Breast epithelium (tissue), 3 donors: ENCODE measurements at regions not wholly inside any gene's neighbourhood (a gene's known extent, or its start where the extent isn't known, plus 50 kb on each side); places are given as distances from the start of the nearest gene placed in this dataset.

Experiments used
- POLR2A ChIP-seq: fragments of 450-650 bp; IDR thresholded peaks from one replicate; pipeline ENCODE4 v1.6.1; 2016; ENCODE audit warnings: antibody characterized with exemption, mild to moderate bottlenecking, moderate library complexity
- POLR2AphosphoS5 ChIP-seq, 3 donors: sonication (generic); formaldehyde crosslinking; IDR thresholded peaks; one replicate each; pipeline ENCODE4 v1.6.1; 2017; ENCODE audit warnings: antibody characterized with exemption in 3 of 3
- TF ChIP-seq, protein P1 (sequence below), 3 donors: fragments of 450-650 bp; IDR thresholded peaks; one replicate each; pipeline ENCODE4 v1.5.1; 2016 to 2017; ENCODE audit warnings: antibody characterized with exemption in 3 of 3, mild to moderate bottlenecking in 3 of 3, moderate library complexity in 3 of 3

DNA sequence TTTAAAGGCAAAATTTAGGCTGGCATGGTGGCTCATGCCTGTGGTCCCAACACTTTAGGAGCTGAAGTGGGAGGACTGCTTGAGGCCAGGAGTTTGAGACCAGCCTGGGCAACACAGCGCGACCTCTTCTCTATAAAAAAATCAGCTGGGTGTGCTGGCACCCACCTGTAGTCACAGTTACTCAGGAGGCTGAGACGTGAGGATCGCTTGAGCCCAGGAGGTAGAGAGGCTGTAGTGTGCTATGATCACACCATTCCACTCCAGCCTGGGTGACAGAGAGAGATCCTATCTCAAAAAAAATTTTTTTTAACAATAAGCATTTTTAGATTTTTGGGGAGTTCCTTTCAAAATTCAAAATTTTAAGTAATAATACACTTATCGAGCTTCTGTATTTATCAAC lies 63.3 kb downstream of the SPATA31C2 start:
- TF ChIP-seq POLR2A: no peak
- TF ChIP-seq, protein P1, sequence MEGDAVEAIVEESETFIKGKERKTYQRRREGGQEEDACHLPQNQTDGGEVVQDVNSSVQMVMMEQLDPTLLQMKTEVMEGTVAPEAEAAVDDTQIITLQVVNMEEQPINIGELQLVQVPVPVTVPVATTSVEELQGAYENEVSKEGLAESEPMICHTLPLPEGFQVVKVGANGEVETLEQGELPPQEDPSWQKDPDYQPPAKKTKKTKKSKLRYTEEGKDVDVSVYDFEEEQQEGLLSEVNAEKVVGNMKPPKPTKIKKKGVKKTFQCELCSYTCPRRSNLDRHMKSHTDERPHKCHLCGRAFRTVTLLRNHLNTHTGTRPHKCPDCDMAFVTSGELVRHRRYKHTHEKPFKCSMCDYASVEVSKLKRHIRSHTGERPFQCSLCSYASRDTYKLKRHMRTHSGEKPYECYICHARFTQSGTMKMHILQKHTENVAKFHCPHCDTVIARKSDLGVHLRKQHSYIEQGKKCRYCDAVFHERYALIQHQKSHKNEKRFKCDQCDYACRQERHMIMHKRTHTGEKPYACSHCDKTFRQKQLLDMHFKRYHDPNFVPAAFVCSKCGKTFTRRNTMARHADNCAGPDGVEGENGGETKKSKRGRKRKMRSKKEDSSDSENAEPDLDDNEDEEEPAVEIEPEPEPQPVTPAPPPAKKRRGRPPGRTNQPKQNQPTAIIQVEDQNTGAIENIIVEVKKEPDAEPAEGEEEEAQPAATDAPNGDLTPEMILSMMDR (IDR thresholded peaks at IDR 0.05): no peak
- TF ChIP-seq POLR2AphosphoS5 (IDR thresholded peaks at IDR 0.05): no peak
